D721Med (cell line): ENCODE measurements at regions not wholly inside any gene's neighbourhood (a gene's known extent, or its start where the extent isn't known, plus 50 kb on each side); places are given as distances from the start of the nearest gene placed in this dataset.

ENCODE experiments used
- DNase-seq: peaks from one replicate; pipeline ENCODE4 v3.0.0; 2011; ENCODE audit warnings: low spot score; ENCODE audit not compliant: insufficient read length
- FAIRE-seq: peaks from 2 replicates; lab custom pipeline; 2011; peaks lifted over from hg19 to GRCh38; lab: Jason Lieb, UNC
- CTCF ChIP-seq: IDR thresholded peaks from 2 replicates; pipeline ENCODE4 v1.5.1; 2012; ENCODE audit warnings: mild to moderate bottlenecking, control low read depth; ENCODE audit not compliant: insufficient read depth; ENCODE audit errors: missing control alignments

GRCh38 chr9:115264313-115264712, 146.4 kb upstream of the TNC start:
- FAIRE-seq (no peak), DNase-seq (no peak)
- TF ChIP-seq CTCF: no peak

GRCh38 chr9:115267790-115268189, 149.8 kb upstream of the TNC start:
- no peak for TF ChIP-seq CTCF
- FAIRE-seq: no peak
- no peak for DNase-seq

DNA sequence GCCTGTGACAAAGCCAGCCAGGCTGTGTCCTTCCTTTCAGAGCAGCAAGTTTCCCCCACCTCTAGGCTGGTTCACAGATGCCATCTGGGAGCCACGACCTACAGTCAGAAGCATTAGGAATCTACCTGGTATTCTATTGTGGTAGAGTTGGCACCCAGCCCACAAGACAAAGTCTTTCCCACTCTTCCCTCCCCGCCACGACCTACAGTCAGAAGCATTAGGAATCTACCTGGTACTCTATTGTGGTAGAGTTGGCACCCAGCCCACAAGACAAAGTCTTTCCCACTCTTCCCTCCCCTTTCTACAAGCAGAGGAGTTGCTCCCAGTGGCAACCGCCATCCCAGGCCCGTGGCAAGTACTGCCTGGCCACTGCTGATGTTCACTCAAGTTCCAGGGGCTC, 157.8 kb upstream of the TNC start:
- DNase-seq (no peak), FAIRE-seq (no peak)
- no peak for TF ChIP-seq CTCF

DNA sequence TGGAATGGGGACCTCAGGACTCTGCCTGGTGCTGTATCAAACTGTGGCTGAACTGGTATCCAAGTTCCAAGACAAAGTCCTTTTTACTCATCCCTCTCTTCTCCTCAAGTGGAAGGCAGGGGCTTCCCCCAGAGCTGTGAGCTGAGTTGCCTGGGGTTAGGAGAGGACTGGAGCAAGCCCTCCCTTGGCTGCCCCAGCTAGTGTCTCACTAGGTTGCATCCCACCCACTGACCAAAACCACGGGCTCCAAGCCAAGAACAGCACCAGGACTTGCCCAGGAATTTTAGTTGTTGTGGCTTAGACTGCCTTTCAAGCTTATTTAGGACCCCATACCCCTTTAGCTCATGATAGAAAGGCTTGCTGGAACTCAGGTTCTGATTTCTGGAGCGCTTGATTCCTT, 158.7 kb upstream of the TNC start:
- DNase-seq (no peak), FAIRE-seq (no peak)
- TF ChIP-seq CTCF: no peak

DNA sequence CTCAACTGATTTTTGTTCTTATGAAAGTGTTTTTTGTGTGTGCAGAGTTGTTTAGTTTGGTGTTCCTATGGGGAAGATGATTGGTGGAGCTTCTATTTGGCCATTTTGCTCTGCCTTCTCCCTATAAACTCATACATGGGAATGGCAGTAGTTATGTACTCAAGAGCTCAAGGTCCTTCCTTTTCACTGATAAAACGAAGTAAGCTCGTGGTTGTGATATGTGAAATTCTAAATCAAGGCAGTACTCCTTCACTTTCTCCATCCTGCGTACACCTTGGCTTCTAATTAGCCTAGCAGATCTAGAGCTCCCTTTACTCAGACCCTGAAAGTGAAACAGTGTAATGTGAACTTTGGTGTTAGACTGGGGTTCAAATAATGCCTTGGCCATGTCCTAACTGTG, 159.3 kb upstream of the TNC start:
- DNase-seq: no peak
- TF ChIP-seq CTCF: no peak
- FAIRE-seq: no peak

- no peak for DNase-seq
- no peak for FAIRE-seq
- no peak for TF ChIP-seq CTCF
Measured at GRCh38 chr9:115278326-115279035, 160.5 kb upstream of the TNC start.

DNA sequence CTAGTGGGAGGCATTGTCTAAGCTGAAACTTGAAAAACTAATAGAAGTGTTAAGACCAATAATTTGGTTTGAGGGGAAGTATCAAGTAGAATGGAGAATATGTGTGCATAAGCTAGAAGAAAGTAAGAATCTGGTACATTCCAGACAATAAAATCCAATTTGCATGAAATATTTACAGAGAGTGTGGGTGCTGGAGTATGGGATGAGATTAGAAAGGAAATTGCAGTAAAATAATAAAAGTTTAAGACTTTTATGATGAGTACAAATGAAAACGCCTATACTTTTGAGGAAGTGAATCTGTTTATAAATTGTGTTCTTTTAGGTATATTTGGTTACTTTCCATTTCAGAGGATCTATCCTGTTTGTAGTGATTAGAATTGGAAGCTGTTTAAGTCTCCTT, 165.4 kb upstream of the TNC start:
- FAIRE-seq: no peak
- DNase-seq: no peak
- no peak for TF ChIP-seq CTCF
